Liver (tissue), 3 donors: ENCODE measurements at regions not wholly inside any gene's neighbourhood (a gene's known extent, or its start where the extent isn't known, plus 50 kb on each side); places are given as distances from the start of the nearest gene placed in this dataset.

Source experiments
- CTCF ChIP-seq: fragments of 150-350 bp; IDR thresholded peaks from 2 replicates; pipeline ENCODE4 v1.5.1; 2017; ENCODE audit warnings: improper control_type of control experiment, low read depth, low read length; ENCODE audit not compliant: missing input control
- EGR1 ChIP-seq, 2 donors: IDR thresholded peaks; 2 replicates each; pipeline ENCODE4 v1.6.1; 2016 to 2018; ENCODE audit warnings: antibody characterized with exemption in 2 of 2, low read depth in 2 of 2
- JUND ChIP-seq, 2 donors: IDR thresholded peaks; 2 replicates each; pipeline ENCODE4 v1.6.1; 2016; ENCODE audit warnings: antibody characterized with exemption in 2 of 2
- RAD21 ChIP-seq, 2 donors: IDR thresholded peaks; 2 replicates each; pipeline ENCODE4 v1.6.1; 2016; ENCODE audit warnings: antibody characterized with exemption in 2 of 2, mild to moderate bottlenecking in 2 of 2
- TAF1 ChIP-seq: conservative IDR thresholded peaks from 2 replicates; pipeline ENCODE4 v1.6.1; 2016; ENCODE audit warnings: antibody characterized with exemption, mild to moderate bottlenecking
- YY1 ChIP-seq: IDR thresholded peaks from 2 replicates; pipeline ENCODE4 v1.6.1; 2016; ENCODE audit warnings: antibody characterized with exemption, mild to moderate bottlenecking
- TF ChIP-seq, protein P1 (sequence below): IDR thresholded peaks from 2 replicates; pipeline ENCODE4 v1.6.1; 2016; ENCODE audit warnings: antibody characterized with exemption, mild to moderate bottlenecking
- donor health status: healthy.
- donor health status: healthy.

GRCh38 chr12:33551006-33551405 is 111.4 kb upstream of the SYT10 start:
- no peak for TF ChIP-seq CTCF
- TF ChIP-seq TAF1, result no peak
- TF ChIP-seq, protein P1, sequence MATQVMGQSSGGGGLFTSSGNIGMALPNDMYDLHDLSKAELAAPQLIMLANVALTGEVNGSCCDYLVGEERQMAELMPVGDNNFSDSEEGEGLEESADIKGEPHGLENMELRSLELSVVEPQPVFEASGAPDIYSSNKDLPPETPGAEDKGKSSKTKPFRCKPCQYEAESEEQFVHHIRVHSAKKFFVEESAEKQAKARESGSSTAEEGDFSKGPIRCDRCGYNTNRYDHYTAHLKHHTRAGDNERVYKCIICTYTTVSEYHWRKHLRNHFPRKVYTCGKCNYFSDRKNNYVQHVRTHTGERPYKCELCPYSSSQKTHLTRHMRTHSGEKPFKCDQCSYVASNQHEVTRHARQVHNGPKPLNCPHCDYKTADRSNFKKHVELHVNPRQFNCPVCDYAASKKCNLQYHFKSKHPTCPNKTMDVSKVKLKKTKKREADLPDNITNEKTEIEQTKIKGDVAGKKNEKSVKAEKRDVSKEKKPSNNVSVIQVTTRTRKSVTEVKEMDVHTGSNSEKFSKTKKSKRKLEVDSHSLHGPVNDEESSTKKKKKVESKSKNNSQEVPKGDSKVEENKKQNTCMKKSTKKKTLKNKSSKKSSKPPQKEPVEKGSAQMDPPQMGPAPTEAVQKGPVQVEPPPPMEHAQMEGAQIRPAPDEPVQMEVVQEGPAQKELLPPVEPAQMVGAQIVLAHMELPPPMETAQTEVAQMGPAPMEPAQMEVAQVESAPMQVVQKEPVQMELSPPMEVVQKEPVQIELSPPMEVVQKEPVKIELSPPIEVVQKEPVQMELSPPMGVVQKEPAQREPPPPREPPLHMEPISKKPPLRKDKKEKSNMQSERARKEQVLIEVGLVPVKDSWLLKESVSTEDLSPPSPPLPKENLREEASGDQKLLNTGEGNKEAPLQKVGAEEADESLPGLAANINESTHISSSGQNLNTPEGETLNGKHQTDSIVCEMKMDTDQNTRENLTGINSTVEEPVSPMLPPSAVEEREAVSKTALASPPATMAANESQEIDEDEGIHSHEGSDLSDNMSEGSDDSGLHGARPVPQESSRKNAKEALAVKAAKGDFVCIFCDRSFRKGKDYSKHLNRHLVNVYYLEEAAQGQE, result no peak
- TF ChIP-seq YY1, result no peak
- TF ChIP-seq JUND (IDR thresholded peaks at IDR 0.05), result no peak
- no peak for TF ChIP-seq RAD21 (IDR thresholded peaks at IDR 0.05)
- no peak for TF ChIP-seq EGR1 (IDR thresholded peaks at IDR 0.05; ENCODE audit: low read depth in 2 of 2)
